ENCODE measurements at regions not wholly inside any gene's neighbourhood (a gene's known extent, or its start where the extent isn't known, plus 50 kb on each side); places are given as distances from the start of the nearest gene placed in this dataset.

DNA sequence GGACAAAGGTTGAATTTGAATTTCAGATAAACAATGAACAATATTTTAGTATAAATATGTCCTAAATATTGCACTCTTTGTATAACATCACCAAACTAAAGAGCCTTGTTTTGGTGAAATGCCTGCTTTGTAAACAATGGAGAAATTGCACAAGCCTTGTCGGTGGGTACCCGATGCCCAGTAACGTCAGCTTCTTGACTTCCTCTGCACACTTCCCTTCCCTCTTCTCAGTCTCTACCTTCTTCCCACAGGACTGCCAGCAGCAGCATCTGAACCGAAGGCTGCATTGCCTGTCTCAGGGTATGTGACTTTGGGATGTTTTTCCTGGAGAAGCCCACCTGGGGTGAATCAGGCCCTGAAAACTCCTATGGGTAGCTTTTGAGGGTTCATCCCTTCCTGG, 113.9 kb downstream of the UTP18 start:
- TF ChIP-seq POLR2AphosphoS5 (IDR thresholded peaks at IDR 0.05; ENCODE audit: low read depth, low read length) (no peak), POLR2A (IDR thresholded peaks at IDR 0.05; ENCODE audit: low read depth, low read length) (no peak), TAF1 (IDR thresholded peaks at IDR 0.05; ENCODE audit: low read depth, low read length) (no peak), SPI1 (IDR thresholded peaks at IDR 0.05; ENCODE audit: low read depth, low read length) (no peak), POU2F2 (IDR thresholded peaks at IDR 0.05; ENCODE audit: low read depth, low read length) (no peak)

Measured in GM12891 (cell line).